ENCODE measurements at regions not wholly inside any gene's neighbourhood (a gene's known extent, or its start where the extent isn't known, plus 50 kb on each side); places are given as distances from the start of the nearest gene placed in this dataset.

GRCh38 chr4:135385830-135386581 lies 1184.4 kb upstream of the PABPC4L start:
- ATAC-seq, result no peak
- Histone ChIP-seq H3K4me1 (no peaks in the 10 kb centered on the region), H3K9me3 (no peaks in the 10 kb centered on the region), H3K4me3 (no peak overlapping the region), H3K36me3 (no peaks in the 10 kb centered on the region), H3K27me3 (no peaks in the 10 kb centered on the region), H3K27ac (no peak overlapping the region)
- DNase-seq, result no peak
- WGBS, 2 donors, result 63 to 72% methylated on average over 10 of the region's 10 CpGs
- no peak for FAIRE-seq
- TF ChIP-seq CTCF (IDR thresholded peaks at IDR 0.05), result no peak
- intact Hi-C loops (cut with DNase I), result no loop called here

GRCh38 chr4:135383356-135384288 lies 1182.0 kb upstream of the PABPC4L start:
- WGBS, 2 donors, result 19% methylated on average over 1 of the region's 1 CpG
- H3K27ac ChIP-seq, result no peak overlapping the region
- FAIRE-seq, result no peak

GRCh38 chr4:135382280-135382959 lies 1180.8 kb upstream of the PABPC4L start:
- no peak for FAIRE-seq

More at GRCh38 chr4:135383356-135384288, 1182.0 kb upstream of the PABPC4L start:
- no peak for TF ChIP-seq CTCF (IDR thresholded peaks at IDR 0.05)
- no peaks in the 10 kb centered on the region for H3K4me1 ChIP-seq
- no peaks in the 10 kb centered on the region for H3K9me3 ChIP-seq
- intact Hi-C loops (cut with DNase I), result no loop called here
- no peaks in the 10 kb centered on the region for H3K36me3 ChIP-seq
- DNase-seq (no peak), ATAC-seq (no peak)
- no peaks in the 10 kb centered on the region for H3K27me3 ChIP-seq
- H3K4me3 ChIP-seq, result no peak overlapping the region

GRCh38 chr4:135372131-135372530 lies 1170.5 kb upstream of the PABPC4L start:
- intact Hi-C loops (cut with DNase I), result no loop called here
- FAIRE-seq, result no peak
- no peak for TF ChIP-seq CTCF (IDR thresholded peaks at IDR 0.05)
- Histone ChIP-seq H3K4me3 (no peak overlapping the region), H3K9me3 (no peaks in the 10 kb centered on the region), H3K27me3 (no peaks in the 10 kb centered on the region), H3K27ac (no peak overlapping the region), H3K4me1 (no peaks in the 10 kb centered on the region), H3K36me3 (no peaks in the 10 kb centered on the region)
- 83 to 84% methylated on average over 13 of the region's 13 CpGs for WGBS, 2 donors
- no peak for DNase-seq
- ATAC-seq, result no peak

More at GRCh38 chr4:135382280-135382959, 1180.8 kb upstream of the PABPC4L start:
- Histone ChIP-seq H3K4me1 (no peaks in the 10 kb centered on the region), H3K27ac (no peak overlapping the region), H3K9me3 (no peaks in the 10 kb centered on the region), H3K4me3 (no peak overlapping the region), H3K27me3 (no peaks in the 10 kb centered on the region), H3K36me3 (no peaks in the 10 kb centered on the region)
- intact Hi-C loops (cut with DNase I), result no loop called here
- no peak for TF ChIP-seq CTCF (IDR thresholded peaks at IDR 0.05)
- WGBS, 2 donors, result 50 to 65% methylated on average over 7 of the region's 7 CpGs
- ATAC-seq (no peak), DNase-seq (no peak)

Measured in pancreas (tissue), 10 donors.